ENCODE measurements at regions not wholly inside any gene's neighbourhood (a gene's known extent, or its start where the extent isn't known, plus 50 kb on each side); places are given as distances from the start of the nearest gene placed in this dataset.
"Not testable (repeated sequence)": the region's sequence is repeated elsewhere in the genome, so short reads cannot be mapped to it uniquely, and the experiment has no call there.

- intact Hi-C loops (cut with DNase I) = no loop called here
- DNase-seq (ENCODE audit: low spot score) = no peak
These were observed 499.9 kb upstream of the AADAT start for GRCh38 chr4:170589597-170590191.

GRCh38 chr4:170581969-170582368 is 492.2 kb upstream of the AADAT start:
- intact Hi-C loops (cut with DNase I) = no loop called here
- DNase-seq (ENCODE audit: low spot score) = no peak

- no peak for DNase-seq (ENCODE audit: low spot score)
- intact Hi-C loops (cut with DNase I) = no loop called here
These were observed 491.6 kb upstream of the AADAT start for GRCh38 chr4:170581322-170581721.

- DNase-seq (ENCODE audit: low spot score) = no peak
- intact Hi-C loops (cut with DNase I) = no loop called here
These were observed 490.9 kb upstream of the AADAT start for GRCh38 chr4:170580651-170581050.

- no peak for DNase-seq (ENCODE audit: low spot score)
- intact Hi-C loops (cut with DNase I) = no loop called here
These were observed 449.2 kb upstream of the AADAT start for GRCh38 chr4:170538821-170539473.

DNA sequence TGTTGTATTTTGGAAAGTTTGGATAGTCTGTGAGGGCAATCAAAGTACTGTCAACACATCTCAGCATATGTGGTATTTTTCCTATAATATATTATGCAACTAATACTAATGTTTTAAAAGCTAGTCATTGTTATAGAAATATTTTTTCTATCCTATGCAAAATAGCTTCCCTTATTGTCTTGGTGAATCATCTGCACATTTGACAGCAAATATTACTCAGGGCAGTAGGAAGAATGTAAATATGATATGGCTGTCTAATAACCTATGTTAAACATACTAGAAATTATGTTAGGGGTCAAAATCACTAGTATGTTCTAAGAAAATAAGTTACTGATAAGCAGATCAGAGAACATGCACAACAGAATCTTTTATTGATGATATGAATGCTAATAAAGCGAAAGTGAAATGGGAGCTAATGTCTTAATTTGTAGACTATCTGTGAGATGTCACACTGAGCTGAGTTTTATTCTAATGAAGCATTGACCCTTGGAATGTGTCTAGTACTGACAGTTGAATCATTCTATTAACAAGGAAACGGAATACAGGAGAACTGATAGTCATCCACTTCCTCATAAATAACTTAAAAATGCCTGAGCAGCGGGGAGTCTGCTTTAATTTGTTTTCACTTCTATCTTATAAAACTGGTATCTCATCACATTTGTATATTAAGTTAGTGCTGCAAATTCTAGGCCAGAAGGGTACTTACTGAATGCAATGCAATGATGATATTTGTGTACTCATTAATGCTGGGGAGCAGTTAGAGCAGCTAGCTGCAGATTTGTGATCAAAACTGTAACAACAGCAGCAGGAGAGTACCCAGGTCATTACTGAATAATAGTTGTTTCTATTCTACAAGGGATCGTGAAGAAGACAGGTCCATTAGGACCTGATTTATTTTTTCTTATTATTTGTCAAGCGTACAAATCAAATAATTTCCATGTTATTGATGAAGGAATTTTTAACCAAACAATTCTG is 440.3 kb upstream of the AADAT start:
- intact Hi-C loops (cut with DNase I) = no loop called here
- no peak for DNase-seq (ENCODE audit: low spot score)

DNA sequence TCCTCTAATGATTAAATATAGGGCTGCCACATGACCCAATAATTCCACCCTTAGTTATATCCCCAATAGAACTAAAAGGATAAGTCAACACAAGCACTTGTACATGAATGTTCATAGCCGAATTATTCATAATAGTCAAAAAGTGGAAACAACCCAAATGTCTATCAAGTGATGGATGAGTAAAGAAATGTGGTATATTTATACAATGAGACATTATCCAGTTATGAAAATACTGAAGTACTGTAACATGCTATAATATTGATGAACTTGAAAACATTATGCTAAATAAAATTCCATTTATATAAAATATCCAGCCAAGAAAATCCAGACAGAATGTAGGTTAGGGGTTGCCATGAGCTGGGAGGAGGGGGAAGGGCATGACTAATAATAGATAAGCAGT is 436.7 kb upstream of the AADAT start:
- intact Hi-C loops (cut with DNase I) = no loop called here
- DNase-seq (ENCODE audit: low spot score) = no peak

DNA sequence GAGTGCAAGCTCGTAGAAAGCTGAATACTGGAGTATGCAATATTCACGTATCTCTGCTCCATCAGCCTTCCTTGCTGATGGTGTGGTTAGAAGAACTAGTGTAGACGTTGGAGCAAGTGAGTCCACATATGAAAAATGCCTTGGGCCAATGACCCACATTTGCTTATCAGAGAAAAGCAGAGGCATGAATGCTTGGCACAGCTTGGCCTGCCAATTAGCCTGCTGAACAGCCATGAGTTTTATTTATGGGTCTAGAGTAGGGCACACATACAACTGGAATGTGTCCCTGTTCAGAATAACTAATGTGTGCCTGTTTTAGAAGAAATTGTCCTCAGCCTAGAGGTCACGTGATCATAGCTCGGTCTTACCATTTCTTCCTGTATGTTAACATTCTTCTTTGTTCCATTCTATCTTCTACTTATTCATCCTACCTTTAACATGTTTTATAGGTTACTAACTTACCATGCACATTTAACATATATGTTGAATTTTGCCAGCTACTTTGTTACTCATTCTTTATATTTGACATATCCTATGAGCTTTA is 432.7 kb upstream of the AADAT start:
- no peak for DNase-seq (ENCODE audit: low spot score)
- intact Hi-C loops (cut with DNase I) = no loop called here

- intact Hi-C loops (cut with DNase I) = no loop called here
- DNase-seq (ENCODE audit: low spot score) = no peak
These were observed 407.9 kb upstream of the AADAT start for GRCh38 chr4:170497689-170498088.

DNA sequence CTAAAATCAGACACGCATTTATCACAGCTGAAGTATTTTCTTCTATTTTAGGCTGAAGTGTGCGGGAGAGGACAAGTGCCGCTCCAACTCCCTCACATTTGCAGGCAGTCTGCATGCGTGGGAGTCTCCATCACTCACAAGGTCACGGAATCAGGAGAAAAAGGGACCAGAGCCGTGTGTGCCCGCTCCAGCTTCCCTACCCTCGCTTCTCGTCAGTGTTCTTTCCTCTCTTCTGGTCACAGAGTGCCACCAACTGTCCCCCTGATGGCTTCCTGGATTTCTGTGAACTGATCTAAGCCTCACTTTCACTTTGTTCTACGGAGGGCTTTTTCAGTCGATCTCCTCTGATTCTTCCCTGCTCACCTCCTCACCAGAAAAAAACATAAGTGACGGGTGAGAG is 407.4 kb upstream of the AADAT start:
- intact Hi-C loops (cut with DNase I) = no loop called here
- DNase-seq (ENCODE audit: low spot score) = no peak

- intact Hi-C loops (cut with DNase I) = no loop called here
- no peak for DNase-seq (ENCODE audit: low spot score)
These were observed 402.2 kb upstream of the AADAT start for GRCh38 chr4:170491981-170492380.

GRCh38 chr4:170476351-170476750 is 386.6 kb upstream of the AADAT start:
- DNase-seq (ENCODE audit: low spot score) = no peak
- intact Hi-C loops (cut with DNase I) = no loop called here

DNA sequence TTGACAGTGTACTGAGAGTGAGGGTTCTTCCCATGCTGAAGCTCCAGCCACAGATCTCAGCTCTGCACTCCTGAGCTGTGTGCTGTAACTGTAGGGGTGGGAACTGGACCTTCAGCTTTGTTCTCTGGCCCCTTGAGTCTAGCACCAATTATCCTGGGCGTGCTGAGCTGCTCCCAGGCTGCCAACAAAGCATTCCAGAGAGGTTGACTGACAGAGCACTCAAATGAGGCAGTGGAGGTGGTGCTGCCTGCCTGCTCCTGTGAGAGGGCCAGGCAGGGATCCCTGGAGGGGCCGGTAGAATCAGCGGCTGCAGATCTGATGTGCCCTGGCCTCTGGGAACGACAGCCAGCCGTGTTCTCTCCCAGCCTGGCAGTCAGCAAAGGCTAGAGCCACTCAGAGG is 375.7 kb upstream of the AADAT start:
- no peak for DNase-seq (ENCODE audit: low spot score)
- intact Hi-C loops (cut with DNase I) = no loop called here

- no peak for DNase-seq (ENCODE audit: low spot score)
- intact Hi-C loops (cut with DNase I) = no loop called here
These were observed 374.9 kb upstream of the AADAT start for GRCh38 chr4:170464614-170465197.

- intact Hi-C loops (cut with DNase I) = no loop called here
These were observed 357.0 kb upstream of the AADAT start for GRCh38 chr4:170446782-170447181.

GRCh38 chr4:170441146-170441545 is 351.4 kb upstream of the AADAT start:
- intact Hi-C loops (cut with DNase I); DNase-seq (ENCODE audit: low spot score): not testable (repeated sequence)

More at GRCh38 chr4:170446782-170447181, 357.0 kb upstream of the AADAT start:
- no peak for DNase-seq (ENCODE audit: low spot score)

- intact Hi-C loops (cut with DNase I) = no loop called here
- no peak for DNase-seq (ENCODE audit: low spot score)
These were observed 339.2 kb upstream of the AADAT start for GRCh38 chr4:170428929-170429328.

DNA sequence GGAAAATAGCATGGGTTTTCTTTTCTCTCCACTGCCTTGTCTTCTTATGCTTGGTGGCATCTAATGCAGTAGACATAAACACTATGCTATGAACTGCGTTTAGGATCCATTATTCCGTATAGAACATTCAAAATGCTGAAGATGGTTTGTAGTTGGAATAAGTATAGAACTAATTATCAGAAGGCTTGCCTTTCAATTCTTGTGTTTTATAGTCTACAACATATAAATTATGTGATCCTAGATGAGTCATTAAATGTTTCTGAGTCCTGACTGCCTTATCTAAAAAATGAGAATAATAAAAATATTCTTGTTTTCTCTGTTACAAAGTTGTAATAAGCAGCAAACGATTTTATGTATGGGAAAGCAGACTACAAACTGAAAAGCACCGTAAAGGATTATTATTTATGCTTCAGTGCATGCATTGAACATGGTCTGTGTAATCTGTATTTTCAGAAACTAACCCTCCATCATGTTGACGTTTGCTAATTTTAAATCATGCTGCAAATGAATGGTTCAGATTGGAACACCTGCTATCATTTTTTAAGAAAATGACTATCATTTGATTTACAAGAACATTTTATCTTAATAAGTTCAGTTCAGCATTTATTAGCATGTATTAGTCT is 335.9 kb upstream of the AADAT start:
- intact Hi-C loops (cut with DNase I) = no loop called here
- no peak for DNase-seq (ENCODE audit: low spot score)

DNA sequence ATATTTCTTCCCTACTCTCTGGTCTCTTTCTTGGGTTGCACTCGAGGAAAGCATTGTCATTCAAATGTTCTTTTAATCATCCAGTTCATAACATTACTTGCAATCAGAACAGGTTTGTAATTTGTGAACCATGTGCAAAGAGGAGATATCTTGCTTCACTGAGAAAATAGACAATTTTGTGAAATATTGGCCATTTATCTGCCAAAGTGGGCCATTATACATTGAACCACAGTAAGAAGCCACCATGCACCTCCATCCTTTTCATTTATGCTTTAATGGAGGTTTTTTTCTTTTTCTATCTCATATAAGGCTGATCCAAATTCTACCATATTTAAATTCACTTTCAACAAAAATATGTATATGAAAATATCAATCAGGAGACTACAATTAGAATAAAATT is 335.3 kb upstream of the AADAT start:
- no peak for DNase-seq (ENCODE audit: low spot score)
- intact Hi-C loops (cut with DNase I) = no loop called here

Data from posterior vena cava (tissue), 2 donors.